Keratinocyte (primary cell): ENCODE measurements at regions not wholly inside any gene's neighbourhood (a gene's known extent, or its start where the extent isn't known, plus 50 kb on each side); places are given as distances from the start of the nearest gene placed in this dataset.

Experiments used
- DNase-seq: peaks from one replicate; pipeline ENCODE4 v3.0.0-alpha.2; 2011; ENCODE audit warnings: low read depth, missing footprints, low spot score
- FAIRE-seq: peaks from 2 replicates; lab custom pipeline; 2011; peaks lifted over from hg19 to GRCh38; lab: Jason Lieb, UNC
- H2AFZ ChIP-seq: 2 replicates; pipeline ENCODE4 v1.6.0; 2012; ENCODE audit warnings: low read length, control low read depth, inconsistent platforms; ENCODE audit not compliant: control insufficient read depth
- H3K27ac ChIP-seq: 2 replicates; pipeline ENCODE4 v1.5.1; 2011; ENCODE audit warnings: low read length; ENCODE audit not compliant: control insufficient read depth, insufficient read depth
- H3K27me3 ChIP-seq: 3 replicates; pipeline ENCODE4 v1.6.0; 2011; ENCODE audit warnings: low read length; ENCODE audit not compliant: control insufficient read depth, insufficient read depth; ENCODE audit errors: extremely low read depth
- H3K36me3 ChIP-seq, 2 experiments: 2 replicates in 1 of 2; 3 replicates in 1 of 2; pipeline ENCODE4 v1.5.1; 2011; ENCODE audit warnings: low read length in 2 of 2, mild to moderate bottlenecking in 1 of 2; ENCODE audit not compliant: control insufficient read depth in 2 of 2, insufficient read depth in 2 of 2; ENCODE audit errors: extremely low read depth in 1 of 2
- H3K4me1 ChIP-seq: 3 replicates; pipeline ENCODE4 v1.5.1; 2011; ENCODE audit warnings: low read length; ENCODE audit not compliant: control insufficient read depth, insufficient read depth; ENCODE audit errors: extremely low read depth
- H3K4me2 ChIP-seq: 3 replicates; pipeline ENCODE4 v1.6.0; 2011; ENCODE audit warnings: low read depth, low read length; ENCODE audit not compliant: control insufficient read depth, insufficient read depth; ENCODE audit errors: extremely low read depth
- H3K4me3 ChIP-seq, 3 experiments: fragments of 200-600 bp in 1 of 3; sonication (generic) in 1 of 3; 2 replicates in 2 of 3; 3 replicates in 1 of 3; pipeline ENCODE4 v1.5.1; 2011 to 2016; ENCODE audit warnings: low read length in 3 of 3, mild to moderate bottlenecking in 3 of 3, control low read depth in 2 of 3, inconsistent platforms in 1 of 3, low read depth in 1 of 3, mixed read lengths in 1 of 3, mixed run types in 1 of 3, moderate library complexity in 1 of 3; ENCODE audit not compliant: control insufficient read depth in 2 of 3, insufficient read depth in 2 of 3; ENCODE audit errors: extremely low read depth in 1 of 3
- H3K79me2 ChIP-seq: 2 replicates; pipeline ENCODE4 v1.6.0; 2012; ENCODE audit warnings: low read length; ENCODE audit not compliant: control insufficient read depth, insufficient read depth
- H3K9ac ChIP-seq: 3 replicates; pipeline ENCODE4 v1.6.0; 2011; ENCODE audit warnings: low read length; ENCODE audit not compliant: control insufficient read depth, insufficient read depth; ENCODE audit errors: extremely low read depth
- H3K9me1 ChIP-seq: 3 replicates; pipeline ENCODE4 v1.6.0; 2011; ENCODE audit warnings: low read length; ENCODE audit not compliant: control insufficient read depth, insufficient read depth; ENCODE audit errors: extremely low read depth
- H3K9me3 ChIP-seq: 2 replicates; pipeline ENCODE4 v1.5.1; 2012; ENCODE audit warnings: low read depth, low read length; ENCODE audit not compliant: control insufficient read depth
- H4K20me1 ChIP-seq: 3 replicates; pipeline ENCODE4 v1.6.0; 2011; ENCODE audit warnings: low read length; ENCODE audit not compliant: control insufficient read depth, insufficient read depth; ENCODE audit errors: extremely low read depth
- EZH2 ChIP-seq: IDR thresholded peaks from one replicate; pipeline ENCODE4 v1.6.1; 2012; ENCODE audit warnings: inconsistent platforms, mild to moderate bottlenecking, low read length, moderate library complexity
- dilution Hi-C: fragments of 300-500 bp; cut with MboI; formaldehyde crosslinking; loops from one replicate; pipeline ENCODE4 v1.7.0; 2020; ENCODE audit warnings: low sequenced_read_pairs; ENCODE audit not compliant: extremely low pct_ligation_motif_present
- TF ChIP-seq, protein P1 (sequence below), 3 experiments: IDR thresholded peaks in 1 of 3; conservative IDR thresholded peaks in 1 of 3; optimal IDR thresholded peaks in 1 of 3; 2 replicates in 2 of 3; 3 replicates in 1 of 3; pipeline versions ENCODE3 to v1.5.1; 2011; ENCODE audit warnings: low read length in 3 of 3, mild to moderate bottlenecking in 3 of 3, moderate library complexity in 2 of 3, control low read depth in 1 of 3, inconsistent platforms in 1 of 3; ENCODE audit not compliant: insufficient read depth in 2 of 3; ENCODE audit errors: extremely low read depth in 1 of 3

DNA sequence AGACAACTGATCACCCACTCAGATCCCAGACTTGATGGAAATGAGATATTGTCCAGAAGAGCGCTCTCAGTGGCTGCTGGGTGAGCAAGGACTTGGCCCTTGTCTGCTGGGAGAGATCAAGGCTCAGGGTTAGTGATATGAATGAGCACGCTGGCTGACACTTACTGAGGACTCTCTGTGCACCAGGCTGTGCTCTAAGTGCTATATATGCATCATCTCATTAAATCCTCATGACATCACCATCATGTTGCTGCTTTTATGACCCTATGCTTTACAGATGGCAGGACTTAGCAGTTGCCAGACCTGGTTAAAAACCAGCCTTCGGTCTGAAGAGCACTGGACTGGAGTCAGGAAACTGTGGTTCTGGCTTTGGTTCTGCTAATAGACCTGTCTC lies 260.9 kb downstream of the VRK1 start:
- no peak for FAIRE-seq
- dilution Hi-C loops = no loop called here

DNA sequence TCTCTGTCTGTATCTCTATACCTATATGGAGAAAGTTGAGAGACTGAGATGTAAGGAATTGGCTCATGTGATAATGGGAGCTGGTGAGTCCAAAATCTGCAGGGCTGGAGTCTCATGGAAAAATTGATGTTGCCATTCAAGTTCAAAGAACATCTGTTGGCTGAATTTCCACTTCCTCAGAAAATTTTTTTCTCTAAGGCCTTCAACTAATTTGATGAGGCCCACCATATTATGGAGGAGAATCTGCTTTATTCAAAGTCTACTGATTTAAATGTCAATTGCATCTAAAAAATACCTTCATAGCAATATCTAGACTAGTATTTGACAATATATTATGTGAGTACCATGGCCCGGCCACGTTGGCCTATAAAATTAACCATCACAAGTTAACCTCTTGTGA lies 261.4 kb downstream of the VRK1 start:
- H3K36me3 ChIP-seq = no peaks in the 10 kb centered on the region
- H3K4me1 ChIP-seq = no peaks in the 10 kb centered on the region
- no peak for DNase-seq
- dilution Hi-C loops = no loop called here
- H4K20me1 ChIP-seq = no peaks in the 10 kb centered on the region
- H2AFZ ChIP-seq = no peak overlapping the region
- H3K9me1 ChIP-seq = no peaks in the 10 kb centered on the region
- no peaks in the 10 kb centered on the region for H3K9me3 ChIP-seq
- H3K4me3 ChIP-seq = no peak overlapping the region
- no peak overlapping the region for H3K27ac ChIP-seq
- H3K27me3 ChIP-seq = peaks cover 19% of the 10 kb centered on the region
- H3K4me2 ChIP-seq = no peak overlapping the region
- H3K9ac ChIP-seq = no peak overlapping the region
- no peak for FAIRE-seq
- no peaks in the 10 kb centered on the region for H3K79me2 ChIP-seq
- TF ChIP-seq EZH2 = no peak
- TF ChIP-seq, protein P1, sequence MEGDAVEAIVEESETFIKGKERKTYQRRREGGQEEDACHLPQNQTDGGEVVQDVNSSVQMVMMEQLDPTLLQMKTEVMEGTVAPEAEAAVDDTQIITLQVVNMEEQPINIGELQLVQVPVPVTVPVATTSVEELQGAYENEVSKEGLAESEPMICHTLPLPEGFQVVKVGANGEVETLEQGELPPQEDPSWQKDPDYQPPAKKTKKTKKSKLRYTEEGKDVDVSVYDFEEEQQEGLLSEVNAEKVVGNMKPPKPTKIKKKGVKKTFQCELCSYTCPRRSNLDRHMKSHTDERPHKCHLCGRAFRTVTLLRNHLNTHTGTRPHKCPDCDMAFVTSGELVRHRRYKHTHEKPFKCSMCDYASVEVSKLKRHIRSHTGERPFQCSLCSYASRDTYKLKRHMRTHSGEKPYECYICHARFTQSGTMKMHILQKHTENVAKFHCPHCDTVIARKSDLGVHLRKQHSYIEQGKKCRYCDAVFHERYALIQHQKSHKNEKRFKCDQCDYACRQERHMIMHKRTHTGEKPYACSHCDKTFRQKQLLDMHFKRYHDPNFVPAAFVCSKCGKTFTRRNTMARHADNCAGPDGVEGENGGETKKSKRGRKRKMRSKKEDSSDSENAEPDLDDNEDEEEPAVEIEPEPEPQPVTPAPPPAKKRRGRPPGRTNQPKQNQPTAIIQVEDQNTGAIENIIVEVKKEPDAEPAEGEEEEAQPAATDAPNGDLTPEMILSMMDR (optimal IDR thresholded peaks at IDR 0.05 in 1 of 3, IDR thresholded peaks at IDR 0.05 in 1 of 3, conservative IDR thresholded peaks at IDR 0.05 in 1 of 3; ENCODE audit: extremely low read depth in 1 of 3, insufficient read depth in 2 of 3, low read length in 3 of 3) = no peak

More for the DNA sequence above, 260.9 kb downstream of the VRK1 start:
- Histone ChIP-seq H3K4me1 (no peaks in the 10 kb centered on the region), H3K27me3 (peaks cover 19% of the 10 kb centered on the region), H3K9me3 (no peaks in the 10 kb centered on the region), H3K4me2 (no peak overlapping the region), H3K4me3 (no peak overlapping the region), H3K27ac (no peak overlapping the region), H3K79me2 (no peaks in the 10 kb centered on the region), H2AFZ (no peak overlapping the region), H3K36me3 (no peaks in the 10 kb centered on the region), H3K9me1 (no peaks in the 10 kb centered on the region), H4K20me1 (no peaks in the 10 kb centered on the region), H3K9ac (no peak overlapping the region)
- TF ChIP-seq EZH2 = no peak
- TF ChIP-seq, protein P1 (optimal IDR thresholded peaks at IDR 0.05 in 1 of 3, IDR thresholded peaks at IDR 0.05 in 1 of 3, conservative IDR thresholded peaks at IDR 0.05 in 1 of 3; ENCODE audit: extremely low read depth in 1 of 3, insufficient read depth in 2 of 3, low read length in 3 of 3) = no peak
- DNase-seq = no peak
